ENCODE measurements at regions not wholly inside any gene's neighbourhood (a gene's known extent, or its start where the extent isn't known, plus 50 kb on each side); places are given as distances from the start of the nearest gene placed in this dataset.

DNA sequence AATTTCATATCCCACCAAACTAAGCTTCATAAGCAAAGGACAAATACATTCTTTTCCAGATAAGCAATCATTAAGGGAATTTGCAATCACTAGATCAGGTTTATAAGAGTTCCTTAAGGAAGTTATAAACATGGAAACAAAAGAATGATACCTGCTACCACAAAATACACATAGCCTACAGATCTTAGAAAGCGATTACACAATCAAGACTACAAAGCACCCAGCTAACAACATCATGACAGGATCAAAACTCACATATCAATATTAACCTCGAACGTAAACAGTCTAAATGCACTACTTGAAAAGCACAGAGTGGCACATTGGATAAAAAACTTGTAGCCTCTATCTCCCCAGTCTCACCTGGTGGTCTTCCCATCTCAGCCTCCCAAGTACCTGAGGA, 512.4 kb upstream of the PTGER4 start:
- BruUV-seq (replicated peaks) = no TSS peak
- intact Hi-C loops (cut with micrococcal nuclease) = loop anchor here (2.0 to 5.0 kb wide), 2 partner anchors 452 to 570 kb away; no protein-coding TSS in a partner anchor

DNA sequence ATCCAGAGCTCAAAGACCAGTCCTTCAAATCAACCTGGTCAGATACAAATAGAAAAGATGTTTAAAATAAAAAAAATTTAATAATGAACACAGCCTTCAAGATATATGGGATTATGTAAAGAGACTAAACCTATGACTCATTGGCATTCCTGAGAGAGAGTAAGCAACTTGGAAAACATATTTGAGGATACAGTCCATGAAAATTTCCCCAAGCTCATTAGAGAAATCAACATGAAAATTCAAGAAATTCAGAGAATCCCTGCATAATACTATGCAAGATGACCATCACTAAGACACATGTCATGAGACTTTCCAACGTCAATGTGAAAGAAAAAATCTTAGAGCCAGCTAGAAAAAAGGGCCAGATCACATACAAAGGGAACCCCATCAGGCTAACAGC, 512.9 kb upstream of the PTGER4 start:
- H3K4me2 ChIP-seq (ENCODE audit: low read length) = peak overlapping the region; percentile 26
- H3K4me1 ChIP-seq (ENCODE audit: insufficient read depth, low read length) = peaks cover 21% of the 10 kb centered on the region
- no peaks in the 10 kb centered on the region for H3K27me3 ChIP-seq (ENCODE audit: low read length)
- H3K4me3 ChIP-seq (ENCODE audit: low read length) = no peak overlapping the region
- H2AFZ ChIP-seq (ENCODE audit: low read length) = no peak overlapping the region
- intact Hi-C loops (cut with micrococcal nuclease) = loop anchor here (1.0 to 5.0 kb wide), 3 partner anchors 452 to 570 kb away; no protein-coding TSS in a partner anchor
- ChIA-PET CTCF (interaction anchor here (0.6 kb wide), 2 partner anchors 65 to 588 kb away, joined by 3 to 12 read pairs; no protein-coding TSS in a partner anchor), POLR2A (ENCODE audit: unreplicated experiment) (no interaction called here)
- TF ChIP-seq EZH2phosphoT487 (IDR thresholded peaks at IDR 0.05; ENCODE audit: borderline replicate concordance, low read length) (no peak), EZH2 (IDR thresholded peaks at IDR 0.05; ENCODE audit: low read length, unreplicated experiment) (no peak)
- TF ChIP-seq, protein P1, sequence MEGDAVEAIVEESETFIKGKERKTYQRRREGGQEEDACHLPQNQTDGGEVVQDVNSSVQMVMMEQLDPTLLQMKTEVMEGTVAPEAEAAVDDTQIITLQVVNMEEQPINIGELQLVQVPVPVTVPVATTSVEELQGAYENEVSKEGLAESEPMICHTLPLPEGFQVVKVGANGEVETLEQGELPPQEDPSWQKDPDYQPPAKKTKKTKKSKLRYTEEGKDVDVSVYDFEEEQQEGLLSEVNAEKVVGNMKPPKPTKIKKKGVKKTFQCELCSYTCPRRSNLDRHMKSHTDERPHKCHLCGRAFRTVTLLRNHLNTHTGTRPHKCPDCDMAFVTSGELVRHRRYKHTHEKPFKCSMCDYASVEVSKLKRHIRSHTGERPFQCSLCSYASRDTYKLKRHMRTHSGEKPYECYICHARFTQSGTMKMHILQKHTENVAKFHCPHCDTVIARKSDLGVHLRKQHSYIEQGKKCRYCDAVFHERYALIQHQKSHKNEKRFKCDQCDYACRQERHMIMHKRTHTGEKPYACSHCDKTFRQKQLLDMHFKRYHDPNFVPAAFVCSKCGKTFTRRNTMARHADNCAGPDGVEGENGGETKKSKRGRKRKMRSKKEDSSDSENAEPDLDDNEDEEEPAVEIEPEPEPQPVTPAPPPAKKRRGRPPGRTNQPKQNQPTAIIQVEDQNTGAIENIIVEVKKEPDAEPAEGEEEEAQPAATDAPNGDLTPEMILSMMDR (conservative IDR thresholded peaks at IDR 0.05; ENCODE audit: low read depth, low read length) = no peak
- ATAC-seq (peak; percentile 68), DNase-seq (peak; percentile 49)
- no peak overlapping the region for H3K9ac ChIP-seq (ENCODE audit: low read length)
- H3K36me3 ChIP-seq (ENCODE audit: low read depth, low read length) = peaks cover 5% of the 10 kb centered on the region
- no TSS peak for BruUV-seq (replicated peaks)
- no peaks in the 10 kb centered on the region for H3K9me2 ChIP-seq (replicated peaks; ENCODE audit: low read length)
- H3F3A ChIP-seq (ENCODE audit: low read length, unreplicated experiment) = peaks cover 5% of the 10 kb centered on the region
- peak overlapping the region; percentile 32 for H3K27ac ChIP-seq (ENCODE audit: low read length)
- no peaks in the 10 kb centered on the region for H3K79me2 ChIP-seq (ENCODE audit: low read length)
- H4K20me1 ChIP-seq (ENCODE audit: low read length) = no peaks in the 10 kb centered on the region
- H3K9me3 ChIP-seq (ENCODE audit: low read length) = 0 out of 2 replicates have a peak, but pooled peaks cover 5% of the 10 kb centered on the region

More for the DNA sequence above, 512.4 kb upstream of the PTGER4 start:
- TF ChIP-seq, protein P1 (conservative IDR thresholded peaks at IDR 0.05; ENCODE audit: low read depth, low read length) = no peak
- no peak for TF ChIP-seq EZH2 (IDR thresholded peaks at IDR 0.05; ENCODE audit: low read length, unreplicated experiment)
- no peak for TF ChIP-seq EZH2phosphoT487 (IDR thresholded peaks at IDR 0.05; ENCODE audit: borderline replicate concordance, low read length)
- H4K20me1 ChIP-seq (ENCODE audit: low read length) = no peaks in the 10 kb centered on the region
- H3K4me2 ChIP-seq (ENCODE audit: low read length) = no peak overlapping the region
- DNase-seq (no peak), ATAC-seq (no peak)
- no peak overlapping the region for H3K4me3 ChIP-seq (ENCODE audit: low read length)
- H2AFZ ChIP-seq (ENCODE audit: low read length) = no peak overlapping the region
- H3K9me2 ChIP-seq (replicated peaks; ENCODE audit: low read length) = no peaks in the 10 kb centered on the region
- ChIA-PET CTCF (no interaction called here), POLR2A (ENCODE audit: unreplicated experiment) (no interaction called here)
- no peak overlapping the region for H3K27ac ChIP-seq (ENCODE audit: low read length)
- H3F3A ChIP-seq (ENCODE audit: low read length, unreplicated experiment) = peaks cover 6% of the 10 kb centered on the region
- 0 out of 2 replicates have a peak, but pooled peaks cover 5% of the 10 kb centered on the region for H3K9me3 ChIP-seq (ENCODE audit: low read length)
- peaks cover 5% of the 10 kb centered on the region for H3K36me3 ChIP-seq (ENCODE audit: low read depth, low read length)
- no peaks in the 10 kb centered on the region for H3K79me2 ChIP-seq (ENCODE audit: low read length)
- peaks cover 24% of the 10 kb centered on the region for H3K4me1 ChIP-seq (ENCODE audit: insufficient read depth, low read length)
- H3K9ac ChIP-seq (ENCODE audit: low read length) = no peak overlapping the region
- H3K27me3 ChIP-seq (ENCODE audit: low read length) = no peaks in the 10 kb centered on the region
